B cell (primary cell): ENCODE measurements at regions not wholly inside any gene's neighbourhood (a gene's known extent, or its start where the extent isn't known, plus 50 kb on each side); places are given as distances from the start of the nearest gene placed in this dataset.

Experiments used
- ATAC-seq: fragments of 200-7000 bp; cut with Tn5 transposase; one replicate; pipeline ENCODE4 v1.10.0; 2021; ENCODE audit warnings: low read depth, mild to moderate bottlenecking, moderate number of reproducible peaks, moderate library complexity
- CTCF ChIA-PET: fragments of 350-600 bp; sonication (Branson Sonifier 250); formaldehyde crosslinking; loops from one replicate; lab custom pipeline; 2021; ENCODE audit warnings: antibody characterized with exemption, inconsistent platforms; lab: Charles Lee
- POLR2A ChIA-PET: fragments of 350-600 bp; sonication (Branson Sonifier 250); formaldehyde crosslinking; loops from one replicate; lab custom pipeline; 2021; ENCODE audit warnings: antibody characterized with exemption; lab: Charles Lee
- DNase-seq: peaks from one replicate; pipeline ENCODE4 v3.0.0; 2013
- H2AFZ ChIP-seq: 2 replicates; pipeline ENCODE4 v1.6.1; 2012; ENCODE audit warnings: mild to moderate bottlenecking, low read depth, low read length; ENCODE audit not compliant: insufficient read depth, poor library complexity, severe bottlenecking
- H3K27ac ChIP-seq, 2 donors: 1 replicate in 1 of 2; 2 replicates in 1 of 2; pipeline ENCODE4 v1.5.1; 2012 to 2013; ENCODE audit warnings: low read length in 2 of 2, mild to moderate bottlenecking in 2 of 2, moderate library complexity in 1 of 2
- H3K27me3 ChIP-seq, 4 experiments: fragments of 200-600 bp in 1 of 4; sonication (generic) in 1 of 4; replicated peaks in 1 of 4; 1 replicate in 2 of 4; 2 replicates in 2 of 4; pipeline versions ENCODE4 v1.6.1 to v1.7.0; 2013 to 2016; ENCODE audit warnings: low read length in 3 of 4, mild to moderate bottlenecking in 2 of 4, mixed read lengths in 1 of 4, moderate library complexity in 1 of 4; ENCODE audit not compliant: insufficient read depth in 4 of 4, control insufficient read depth in 3 of 4; ENCODE audit errors: control extremely low read depth in 1 of 4
- H3K36me3 ChIP-seq, 2 experiments: replicated peaks in 1 of 2; 1 replicate in 1 of 2; 2 replicates in 1 of 2; pipeline versions ENCODE4 v1.6.1 to v1.7.1; 2013; ENCODE audit warnings: low read length in 1 of 2; ENCODE audit not compliant: insufficient read depth in 2 of 2, control insufficient read depth in 1 of 2; ENCODE audit errors: control extremely low read depth in 1 of 2, extremely low read depth in 1 of 2
- H3K4me1 ChIP-seq, 2 donors: fragments of 200-600 bp in 1 of 2; sonication (generic) in 1 of 2; 1 replicate in 1 of 2; 2 replicates in 1 of 2; pipeline versions ENCODE4 v1.5.1 to v1.6.1; 2013 to 2017; ENCODE audit warnings: low read length in 2 of 2; ENCODE audit not compliant: control insufficient read depth in 2 of 2, insufficient read depth in 2 of 2
- H3K4me2 ChIP-seq: replicated peaks from 2 replicates; pipeline ENCODE3; 2012; ENCODE audit warnings: mild to moderate bottlenecking, low read depth, low read length; ENCODE audit not compliant: poor library complexity, severe bottlenecking
- H3K4me3 ChIP-seq, 5 experiments: fragments of 200-600 bp in 1 of 5; sonication (generic) in 1 of 5; 1 replicate in 3 of 5; 2 replicates in 2 of 5; pipeline versions ENCODE4 v1.5.1 to v1.7.0; 2011 to 2016; ENCODE audit warnings: low read length in 4 of 5, mild to moderate bottlenecking in 4 of 5, low read depth in 2 of 5, control low read depth in 1 of 5, moderate library complexity in 1 of 5; ENCODE audit not compliant: insufficient read depth in 1 of 5; ENCODE audit errors: control extremely low read depth in 1 of 5, extremely low read depth in 1 of 5
- H3K79me2 ChIP-seq: fragments of 200-600 bp; sonication (generic); one replicate; pipeline ENCODE4 v1.6.0; 2016; ENCODE audit warnings: low read length; ENCODE audit not compliant: control insufficient read depth, insufficient read depth
- H3K9ac ChIP-seq: fragments of 200-600 bp; sonication (generic); 2 replicates; pipeline ENCODE4 v1.6.1; 2017; ENCODE audit warnings: mild to moderate bottlenecking, low read length, moderate library complexity
- H3K9me3 ChIP-seq, 3 donors: one replicate each; pipeline versions ENCODE4 v1.6.1 to v1.7.1; 2013; ENCODE audit warnings: low read length in 2 of 3; ENCODE audit not compliant: control insufficient read depth in 2 of 3, insufficient read depth in 1 of 3; ENCODE audit errors: control extremely low read depth in 1 of 3
- H4K20me1 ChIP-seq: 2 replicates; pipeline ENCODE4 v1.6.0; 2012; ENCODE audit warnings: mild to moderate bottlenecking, low read length; ENCODE audit not compliant: insufficient read depth, control insufficient read depth, poor library complexity, severe bottlenecking
- H3K27ac Mint-ChIP-seq: one replicate; pipeline ENCODE4 v1.8.0; 2021; ENCODE audit warnings: mixed read lengths
- H3K27me3 Mint-ChIP-seq: one replicate; pipeline ENCODE4 v1.8.0; 2021; ENCODE audit warnings: mixed read lengths
- H3K4me1 Mint-ChIP-seq: one replicate; pipeline ENCODE4 v1.8.0; 2021; ENCODE audit warnings: mixed read lengths
- H3K4me3 Mint-ChIP-seq: one replicate; pipeline ENCODE4 v1.8.0; 2021; ENCODE audit warnings: mixed read lengths
- H3K9me3 Mint-ChIP-seq: one replicate; pipeline ENCODE4 v1.8.0; 2022; ENCODE audit warnings: mixed read lengths; ENCODE audit not compliant: insufficient read depth
- CTCF ChIP-seq: fragments of 200-600 bp; IDR thresholded peaks from one replicate; pipeline ENCODE4 v1.8.0; 2022; ENCODE audit warnings: antibody characterized with exemption, mild to moderate bottlenecking
- EZH2 ChIP-seq: IDR thresholded peaks from 2 replicates; pipeline ENCODE4 v1.6.1; 2012; ENCODE audit warnings: borderline replicate concordance, low read depth, mild to moderate bottlenecking, moderate library complexity, low read length; ENCODE audit not compliant: insufficient read depth, poor library complexity, severe bottlenecking
- WGBS: methylation state at CpG from one replicate; pipeline ENCODE4 v1.1.5; 2013; ENCODE audit warnings: missing lambda C conversion rate; ENCODE audit not compliant: insufficient coverage; 5-methylcytosine and 5-hydroxymethylcytosine counted together
- intact Hi-C: fragments of 100-400 bp; cut with micrococcal nuclease; formaldehyde crosslinking; loops from one replicate; pipeline ENCODE4 v1.10.0; 2022

- no peaks in the 10 kb centered on the region for H3K9me3 ChIP-seq
- no peak for TF ChIP-seq EZH2
- no peak for TF ChIP-seq CTCF
- ChIA-PET CTCF (interaction anchor here (1.1 kb wide), 1 partner anchor 228 kb away, joined by 6 read pairs; no protein-coding TSS in a partner anchor), POLR2A (no interaction called here)
- Mint-ChIP-seq H3K9me3 (peaks cover 3% of the 10 kb centered on the region), H3K4me1 (no peaks in the 10 kb centered on the region), H3K27ac (no peak overlapping the region), H3K27me3 (peaks cover 23% of the 10 kb centered on the region), H3K4me3 (no peak overlapping the region)
- H3K9ac ChIP-seq: no peak overlapping the region
- intact Hi-C loops: no loop called here
- no peaks in the 10 kb centered on the region for H4K20me1 ChIP-seq
- no peak overlapping the region for H3K4me2 ChIP-seq
- no peaks in the 10 kb centered on the region for H3K79me2 ChIP-seq
- no peaks in the 10 kb centered on the region for H3K36me3 ChIP-seq
- no peak for DNase-seq
- no peaks in the 10 kb centered on the region for H3K4me1 ChIP-seq
- no peak overlapping the region for H3K4me3 ChIP-seq
- no peak overlapping the region for H3K27ac ChIP-seq
- H2AFZ ChIP-seq: no peak overlapping the region
- ATAC-seq: no peak
- H3K27me3 ChIP-seq: peaks cover 0 to 3% (median 0%) of the 10 kb centered on the region in 4 experiments
Observed at GRCh38 chr18:76626991-76627390, 131.9 kb upstream of the ZNF516 start.

GRCh38 chr18:76622651-76623050, 127.6 kb upstream of the ZNF516 start:
- Histone ChIP-seq H3K9ac (no peak overlapping the region), H3K36me3 (no peaks in the 10 kb centered on the region), H3K9me3 (no peaks in the 10 kb centered on the region), H4K20me1 (no peaks in the 10 kb centered on the region), H3K79me2 (no peaks in the 10 kb centered on the region), H3K4me1 (peaks cover 0 to 5% of the 10 kb centered on the region in 2 donors), H3K27me3 (peaks cover 0 to 16% (median 3%) of the 10 kb centered on the region in 4 experiments), H3K4me2 (no peak overlapping the region), H2AFZ (no peak overlapping the region), H3K4me3 (no peak overlapping the region), H3K27ac (no peak overlapping the region)
- WGBS: 95% methylated on average over 5 of the region's 8 CpGs
- intact Hi-C loops: no loop called here
- ATAC-seq (no peak), DNase-seq (no peak)
- Mint-ChIP-seq H3K27me3 (peaks cover 43% of the 10 kb centered on the region), H3K4me3 (no peak overlapping the region), H3K27ac (no peak overlapping the region), H3K9me3 (no peaks in the 10 kb centered on the region), H3K4me1 (peaks cover 5% of the 10 kb centered on the region)
- TF ChIP-seq CTCF (no peak), EZH2 (no peak)
- POLR2A ChIA-PET: no interaction called here
- CTCF ChIA-PET: interaction anchor here (6.9 kb wide), 1 partner anchor 223 kb away, joined by 78 read pairs; no protein-coding TSS in a partner anchor
